ENCODE measurements at regions not wholly inside any gene's neighbourhood (a gene's known extent, or its start where the extent isn't known, plus 50 kb on each side); places are given as distances from the start of the nearest gene placed in this dataset.

GRCh38 chr13:106879806-106880205 is 311.9 kb upstream of the ARGLU1 start:
- no peaks in the 10 kb centered on the region for H3K9me3 ChIP-seq (ENCODE audit: control insufficient read depth in 2 of 2, low read length in 2 of 2)
- H3K4me1 ChIP-seq (ENCODE audit: control insufficient read depth, insufficient read depth, low read length), result no peaks in the 10 kb centered on the region
- H3K36me3 ChIP-seq (ENCODE audit: control insufficient read depth in 2 of 2, insufficient read depth in 2 of 2, low read length in 2 of 2), result no peaks in the 10 kb centered on the region
- H3K4me3 ChIP-seq (ENCODE audit: low read length in 2 of 2), result no peak overlapping the region
- no peaks in the 10 kb centered on the region for H3K27me3 ChIP-seq (ENCODE audit: control insufficient read depth in 1 of 2, insufficient read depth in 2 of 2, low read length in 2 of 2)
- H3K9ac ChIP-seq (ENCODE audit: low read length in 2 of 2), result no peak overlapping the region
- no peak overlapping the region for H3K27ac ChIP-seq (ENCODE audit: low read length)

- H3K4me1 ChIP-seq (ENCODE audit: control insufficient read depth, insufficient read depth, low read length), result no peaks in the 10 kb centered on the region
- no peak overlapping the region for H3K27ac ChIP-seq (ENCODE audit: low read length)
These were observed 306.4 kb upstream of the ARGLU1 start for GRCh38 chr13:106874323-106874722.

GRCh38 chr13:106873810-106874209 is 305.9 kb upstream of the ARGLU1 start:
- H3K27ac ChIP-seq (ENCODE audit: low read length), result no peak overlapping the region
- no peaks in the 10 kb centered on the region for H3K36me3 ChIP-seq (ENCODE audit: control insufficient read depth in 2 of 2, insufficient read depth in 2 of 2, low read length in 2 of 2)
- H3K4me1 ChIP-seq (ENCODE audit: control insufficient read depth, insufficient read depth, low read length), result no peaks in the 10 kb centered on the region
- no peak overlapping the region for H3K9ac ChIP-seq (ENCODE audit: low read length in 2 of 2)
- H3K27me3 ChIP-seq (ENCODE audit: control insufficient read depth in 1 of 2, insufficient read depth in 2 of 2, low read length in 2 of 2), result no peaks in the 10 kb centered on the region
- H3K4me3 ChIP-seq (ENCODE audit: low read length in 2 of 2), result no peak overlapping the region
- H3K9me3 ChIP-seq (ENCODE audit: control insufficient read depth in 2 of 2, low read length in 2 of 2), result no peaks in the 10 kb centered on the region

More at GRCh38 chr13:106874323-106874722, 306.4 kb upstream of the ARGLU1 start:
- Histone ChIP-seq H3K4me3 (ENCODE audit: low read length in 2 of 2) (no peak overlapping the region), H3K9ac (ENCODE audit: low read length in 2 of 2) (no peak overlapping the region), H3K36me3 (ENCODE audit: control insufficient read depth in 2 of 2, insufficient read depth in 2 of 2, low read length in 2 of 2) (no peaks in the 10 kb centered on the region), H3K27me3 (ENCODE audit: control insufficient read depth in 1 of 2, insufficient read depth in 2 of 2, low read length in 2 of 2) (no peaks in the 10 kb centered on the region), H3K9me3 (ENCODE audit: control insufficient read depth in 2 of 2, low read length in 2 of 2) (no peaks in the 10 kb centered on the region)

DNA sequence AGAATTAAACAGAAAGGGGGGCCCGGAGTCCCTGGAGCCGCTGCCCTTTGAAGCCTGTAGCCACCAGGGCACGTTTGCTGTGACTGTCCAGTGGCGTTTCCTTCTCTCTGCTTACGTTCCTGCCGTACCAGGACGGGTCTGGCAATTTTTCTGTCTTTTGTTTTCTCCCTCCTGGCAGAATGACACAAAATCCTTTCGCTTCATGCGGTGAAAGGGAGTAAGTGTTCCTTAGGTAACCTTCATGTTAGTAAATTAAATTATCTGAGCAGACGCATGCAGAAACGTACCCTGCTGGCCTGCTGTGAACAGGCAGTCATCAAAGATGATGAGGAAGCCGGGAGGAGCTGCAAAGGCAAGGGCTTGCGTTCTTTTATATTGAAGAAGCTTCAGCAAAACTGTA is 299.3 kb upstream of the ARGLU1 start:
- no peak overlapping the region for H3K27ac ChIP-seq (ENCODE audit: low read length)
- no peak overlapping the region for H3K9ac ChIP-seq (ENCODE audit: low read length in 2 of 2)
- H3K4me1 ChIP-seq (ENCODE audit: control insufficient read depth, insufficient read depth, low read length), result no peaks in the 10 kb centered on the region
- H3K9me3 ChIP-seq (ENCODE audit: control insufficient read depth in 2 of 2, low read length in 2 of 2), result no peaks in the 10 kb centered on the region
- H3K27me3 ChIP-seq (ENCODE audit: control insufficient read depth in 1 of 2, insufficient read depth in 2 of 2, low read length in 2 of 2), result no peaks in the 10 kb centered on the region
- H3K36me3 ChIP-seq (ENCODE audit: control insufficient read depth in 2 of 2, insufficient read depth in 2 of 2, low read length in 2 of 2), result no peaks in the 10 kb centered on the region
- peak overlapping the region; percentile 50 to 60 for H3K4me3 ChIP-seq (ENCODE audit: low read length in 2 of 2)

DNA sequence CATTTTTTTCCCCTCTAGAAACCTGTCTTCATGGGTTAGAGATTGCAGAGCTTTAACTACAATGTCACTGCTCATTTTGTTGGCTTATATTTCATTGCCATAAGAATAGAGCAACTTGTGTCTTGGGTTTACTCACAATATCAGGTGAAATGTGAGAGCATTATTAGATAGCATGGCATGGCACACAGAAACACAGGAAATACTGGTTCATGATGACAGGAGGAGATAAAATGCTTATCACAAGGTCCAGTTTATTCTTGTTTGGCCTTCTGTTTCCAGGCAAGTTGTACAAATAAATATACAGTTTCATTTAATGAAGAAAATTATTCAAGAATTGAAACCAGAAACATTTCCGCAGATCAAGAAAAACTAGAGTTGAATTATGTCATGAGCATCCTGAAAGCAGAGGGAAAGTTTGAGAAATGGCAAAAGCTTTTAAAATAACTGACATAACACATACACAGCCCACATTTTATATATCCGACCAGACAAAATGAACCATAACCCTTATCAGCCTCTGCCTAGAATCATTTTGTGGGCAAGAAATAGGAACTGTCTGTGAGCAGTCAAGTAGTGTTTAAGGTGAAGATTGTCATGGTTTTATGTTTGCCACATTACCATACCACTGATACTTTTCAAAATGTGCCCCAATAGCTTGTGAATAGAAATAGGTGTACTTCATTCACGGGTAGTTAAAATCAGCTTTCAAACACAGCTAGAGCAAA is 297.9 kb upstream of the ARGLU1 start:
- Histone ChIP-seq H3K27ac (ENCODE audit: low read length) (no peak overlapping the region), H3K9me3 (ENCODE audit: control insufficient read depth in 2 of 2, low read length in 2 of 2) (no peaks in the 10 kb centered on the region), H3K27me3 (ENCODE audit: control insufficient read depth in 1 of 2, insufficient read depth in 2 of 2, low read length in 2 of 2) (no peaks in the 10 kb centered on the region), H3K4me3 (ENCODE audit: low read length in 2 of 2) (no peak overlapping the region), H3K9ac (ENCODE audit: low read length in 2 of 2) (no peak overlapping the region), H3K4me1 (ENCODE audit: control insufficient read depth, insufficient read depth, low read length) (no peaks in the 10 kb centered on the region), H3K36me3 (ENCODE audit: control insufficient read depth in 2 of 2, insufficient read depth in 2 of 2, low read length in 2 of 2) (no peaks in the 10 kb centered on the region)

DNA sequence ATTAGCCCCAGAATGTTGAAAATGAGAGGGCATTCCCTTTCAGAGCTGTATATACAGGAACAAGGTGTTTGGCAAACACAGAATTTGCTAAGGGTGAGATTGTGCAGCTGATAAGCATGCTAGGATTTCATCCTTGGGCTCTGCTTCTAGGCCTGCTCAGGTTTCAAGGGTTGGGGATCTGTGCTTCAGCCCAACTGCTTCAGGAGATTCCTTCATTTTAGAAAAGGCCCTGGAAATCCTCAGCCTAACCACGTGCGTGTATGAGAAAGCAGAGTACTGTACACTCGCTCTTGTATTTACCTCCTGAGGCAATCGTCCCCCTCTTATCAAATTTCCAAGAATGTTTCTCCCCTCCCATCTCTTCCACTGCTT is 291.6 kb upstream of the ARGLU1 start:
- H3K9me3 ChIP-seq (ENCODE audit: control insufficient read depth in 2 of 2, low read length in 2 of 2), result no peaks in the 10 kb centered on the region
- H3K36me3 ChIP-seq (ENCODE audit: control insufficient read depth in 2 of 2, insufficient read depth in 2 of 2, low read length in 2 of 2), result no peaks in the 10 kb centered on the region
- no peak overlapping the region for H3K4me3 ChIP-seq (ENCODE audit: low read length in 2 of 2)
- H3K27me3 ChIP-seq (ENCODE audit: control insufficient read depth in 1 of 2, insufficient read depth in 2 of 2, low read length in 2 of 2), result no peaks in the 10 kb centered on the region
- no peaks in the 10 kb centered on the region for H3K4me1 ChIP-seq (ENCODE audit: control insufficient read depth, insufficient read depth, low read length)
- no peak overlapping the region for H3K27ac ChIP-seq (ENCODE audit: low read length)
- no peak overlapping the region for H3K9ac ChIP-seq (ENCODE audit: low read length in 2 of 2)

- no peaks in the 10 kb centered on the region for H3K4me1 ChIP-seq (ENCODE audit: control insufficient read depth, insufficient read depth, low read length)
- no peak overlapping the region for H3K9ac ChIP-seq (ENCODE audit: low read length in 2 of 2)
- no peak overlapping the region for H3K27ac ChIP-seq (ENCODE audit: low read length)
- no peak overlapping the region for H3K4me3 ChIP-seq (ENCODE audit: low read length in 2 of 2)
- H3K36me3 ChIP-seq (ENCODE audit: control insufficient read depth in 2 of 2, insufficient read depth in 2 of 2, low read length in 2 of 2), result no peaks in the 10 kb centered on the region
- H3K9me3 ChIP-seq (ENCODE audit: control insufficient read depth in 2 of 2, low read length in 2 of 2), result no peaks in the 10 kb centered on the region
- H3K27me3 ChIP-seq (ENCODE audit: control insufficient read depth in 1 of 2, insufficient read depth in 2 of 2, low read length in 2 of 2), result no peaks in the 10 kb centered on the region
These were observed 291.1 kb upstream of the ARGLU1 start for GRCh38 chr13:106858903-106859532.

- Histone ChIP-seq H3K36me3 (ENCODE audit: control insufficient read depth in 2 of 2, insufficient read depth in 2 of 2, low read length in 2 of 2) (no peaks in the 10 kb centered on the region), H3K9me3 (ENCODE audit: control insufficient read depth in 2 of 2, low read length in 2 of 2) (no peaks in the 10 kb centered on the region), H3K9ac (ENCODE audit: low read length in 2 of 2) (no peak overlapping the region), H3K27ac (ENCODE audit: low read length) (no peak overlapping the region), H3K4me1 (ENCODE audit: control insufficient read depth, insufficient read depth, low read length) (no peaks in the 10 kb centered on the region), H3K27me3 (ENCODE audit: control insufficient read depth in 1 of 2, insufficient read depth in 2 of 2, low read length in 2 of 2) (no peaks in the 10 kb centered on the region), H3K4me3 (ENCODE audit: low read length in 2 of 2) (no peak overlapping the region)
These were observed 284.5 kb upstream of the ARGLU1 start for GRCh38 chr13:106852436-106852835.

DNA sequence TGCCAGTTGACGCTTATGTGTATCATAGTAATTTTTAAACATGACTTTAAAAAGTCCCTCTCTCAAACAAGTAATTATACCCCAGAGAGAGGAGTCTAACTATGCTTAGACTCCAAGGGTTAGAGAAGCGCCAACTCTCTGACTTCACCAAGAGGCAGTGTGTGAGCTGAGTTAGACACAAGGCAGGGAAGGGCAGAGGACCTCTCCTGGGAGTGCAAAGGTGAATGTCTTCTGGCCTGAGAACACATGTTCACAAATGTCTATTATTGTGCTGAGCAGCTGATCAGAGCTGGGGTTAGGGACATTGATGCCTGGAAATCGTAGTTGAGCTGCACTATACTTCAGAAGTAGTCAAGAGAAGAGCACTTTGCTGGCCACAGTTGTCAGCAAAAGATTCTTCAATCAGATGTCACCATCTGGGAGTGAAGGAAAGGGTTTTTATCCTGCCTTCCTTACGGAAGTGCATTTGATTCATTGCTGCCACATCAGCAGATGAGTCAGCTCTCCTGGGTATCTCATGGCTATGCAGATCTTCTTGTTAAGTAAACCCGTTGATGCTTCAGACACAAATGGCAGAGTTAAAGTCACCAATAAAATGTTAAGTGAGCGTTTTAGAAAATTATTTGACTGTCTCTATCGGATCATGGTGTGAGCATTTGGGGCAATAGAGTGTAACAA is 283.2 kb upstream of the ARGLU1 start:
- no peak overlapping the region for H3K9ac ChIP-seq (ENCODE audit: low read length in 2 of 2)
- H3K36me3 ChIP-seq (ENCODE audit: control insufficient read depth in 2 of 2, insufficient read depth in 2 of 2, low read length in 2 of 2), result no peaks in the 10 kb centered on the region
- H3K4me3 ChIP-seq (ENCODE audit: low read length in 2 of 2), result no peak overlapping the region
- H3K27me3 ChIP-seq (ENCODE audit: control insufficient read depth in 1 of 2, insufficient read depth in 2 of 2, low read length in 2 of 2), result no peaks in the 10 kb centered on the region
- H3K4me1 ChIP-seq (ENCODE audit: control insufficient read depth, insufficient read depth, low read length), result no peaks in the 10 kb centered on the region
- no peaks in the 10 kb centered on the region for H3K9me3 ChIP-seq (ENCODE audit: control insufficient read depth in 2 of 2, low read length in 2 of 2)
- no peak overlapping the region for H3K27ac ChIP-seq (ENCODE audit: low read length)

DNA sequence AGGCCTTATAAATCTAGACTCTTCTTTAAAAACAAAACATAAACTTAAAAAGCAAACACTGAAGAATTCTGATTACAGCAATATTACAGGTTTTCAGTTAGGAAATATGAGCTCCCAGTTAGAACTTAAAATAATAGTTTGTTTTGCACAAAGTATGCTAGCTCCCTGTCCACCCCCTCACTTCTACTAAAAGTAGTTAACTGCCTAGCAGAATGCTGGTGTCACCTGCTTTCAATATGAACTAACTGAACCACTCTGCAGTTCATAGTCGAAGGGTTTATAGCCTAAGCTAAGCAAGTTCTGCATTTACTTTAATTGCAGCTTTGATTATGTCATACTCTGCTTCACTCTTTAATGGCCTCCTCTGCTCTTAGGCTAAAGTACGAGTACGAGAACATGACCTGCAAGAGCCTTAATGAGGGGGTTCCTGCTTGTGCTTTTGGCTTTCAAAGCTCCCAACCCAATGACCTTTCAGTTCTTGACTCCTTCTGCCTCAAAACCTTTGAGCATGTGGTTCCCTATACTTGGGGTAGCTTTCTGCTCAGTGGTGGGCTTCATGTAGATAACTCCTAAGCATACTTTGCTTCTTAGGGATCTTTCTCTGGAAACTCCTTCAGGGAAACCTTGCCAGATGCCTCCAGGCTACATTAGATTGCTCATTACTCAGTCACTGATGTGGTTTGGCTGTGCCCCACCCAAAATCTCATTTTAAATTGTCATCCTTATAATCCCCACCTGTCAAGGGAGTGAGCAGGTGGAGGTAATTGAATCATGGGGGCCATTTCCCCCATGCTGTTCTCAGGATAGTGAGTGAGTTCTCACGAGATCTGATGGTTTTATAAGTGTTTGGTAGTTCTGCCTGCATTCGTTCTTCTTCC is 278.9 kb upstream of the ARGLU1 start:
- Histone ChIP-seq H3K4me1 (ENCODE audit: control insufficient read depth, insufficient read depth, low read length) (no peaks in the 10 kb centered on the region), H3K4me3 (ENCODE audit: low read length in 2 of 2) (no peak overlapping the region), H3K36me3 (ENCODE audit: control insufficient read depth in 2 of 2, insufficient read depth in 2 of 2, low read length in 2 of 2) (no peaks in the 10 kb centered on the region), H3K9ac (ENCODE audit: low read length in 2 of 2) (no peak overlapping the region), H3K9me3 (ENCODE audit: control insufficient read depth in 2 of 2, low read length in 2 of 2) (no peaks in the 10 kb centered on the region), H3K27ac (ENCODE audit: low read length) (no peak overlapping the region), H3K27me3 (ENCODE audit: control insufficient read depth in 1 of 2, insufficient read depth in 2 of 2, low read length in 2 of 2) (no peaks in the 10 kb centered on the region)
